ENCODE measurements at regions not wholly inside any gene's neighbourhood (a gene's known extent, or its start where the extent isn't known, plus 50 kb on each side); places are given as distances from the start of the nearest gene placed in this dataset.

- no peak for TF ChIP-seq EP300 (IDR thresholded peaks at IDR 0.05)
- no peak for TF ChIP-seq CTCF (IDR thresholded peaks at IDR 0.05)
- TF ChIP-seq POLR2A (IDR thresholded peaks at IDR 0.05), result no peak
- intact Hi-C loops (cut with DNase I), result no loop called here
- no peak overlapping the region for H3K4me3 ChIP-seq
- H3K36me3 ChIP-seq, result no peaks in the 10 kb centered on the region
- no peak for DNase-seq
- no peaks in the 10 kb centered on the region for H3K4me1 ChIP-seq (ENCODE audit: insufficient read depth)
- H3K27me3 ChIP-seq, result no peaks in the 10 kb centered on the region
- H3K27ac ChIP-seq, result no peak overlapping the region
- WGBS, 3 donors, result 64 to 96% (median 94%) methylated on average over 2 of the region's 2 CpGs
- no peaks in the 10 kb centered on the region for H3K9me3 ChIP-seq
Observed at GRCh38 chr3:156610154-156610553, 55.2 kb upstream of the SSR3 start.

GRCh38 chr3:156609546-156609945, 54.6 kb upstream of the SSR3 start:
- intact Hi-C loops (cut with DNase I), result loop anchor here in 1 of 4 donors (2.0 kb wide), 1 partner anchor 65 kb away; the partner anchor contains the start of gene TIPARP
- no peak for DNase-seq
- Histone ChIP-seq H3K9me3 (no peaks in the 10 kb centered on the region), H3K27ac (no peak overlapping the region), H3K4me1 (ENCODE audit: insufficient read depth) (no peaks in the 10 kb centered on the region), H3K36me3 (no peaks in the 10 kb centered on the region), H3K27me3 (no peaks in the 10 kb centered on the region), H3K4me3 (no peak overlapping the region)
- no peak for TF ChIP-seq EP300 (IDR thresholded peaks at IDR 0.05)
- TF ChIP-seq POLR2A (IDR thresholded peaks at IDR 0.05), result no peak
- TF ChIP-seq CTCF (IDR thresholded peaks at IDR 0.05), result no peak

GRCh38 chr3:156608601-156609514, 53.9 kb upstream of the SSR3 start:
- H3K27me3 ChIP-seq, result no peaks in the 10 kb centered on the region
- H3K27ac ChIP-seq, result no peak overlapping the region
- H3K4me3 ChIP-seq, result no peak overlapping the region
- 80 to 90% (median 90%) methylated on average over 9 of the region's 9 CpGs for WGBS, 3 donors
- no peaks in the 10 kb centered on the region for H3K36me3 ChIP-seq
- intact Hi-C loops (cut with DNase I), result loop anchor here in 1 of 4 donors (2.0 kb wide), 1 partner anchor 66 kb away; the partner anchor contains the start of gene TIPARP
- no peaks in the 10 kb centered on the region for H3K4me1 ChIP-seq (ENCODE audit: insufficient read depth)
- no peak for DNase-seq
- no peaks in the 10 kb centered on the region for H3K9me3 ChIP-seq
- no peak for TF ChIP-seq EP300 (IDR thresholded peaks at IDR 0.05)
- TF ChIP-seq POLR2A (IDR thresholded peaks at IDR 0.05), result no peak
- no peak for TF ChIP-seq CTCF (IDR thresholded peaks at IDR 0.05)

GRCh38 chr3:156606729-156607128, 51.8 kb upstream of the SSR3 start:
- H3K27me3 ChIP-seq, result no peaks in the 10 kb centered on the region
- TF ChIP-seq CTCF (IDR thresholded peaks at IDR 0.05) (no peak), EP300 (IDR thresholded peaks at IDR 0.05) (no peak)
- WGBS, 3 donors, result 87 to 89% (median 87%) methylated on average over 4 of the region's 4 CpGs
- no peaks in the 10 kb centered on the region for H3K36me3 ChIP-seq
- no peaks in the 10 kb centered on the region for H3K4me1 ChIP-seq (ENCODE audit: insufficient read depth)
- DNase-seq, result no peak
- intact Hi-C loops (cut with DNase I), result loop anchor here in 1 of 4 donors (2.0 kb wide), 1 partner anchor 68 kb away; the partner anchor contains the start of gene TIPARP
- no peaks in the 10 kb centered on the region for H3K9me3 ChIP-seq
- H3K27ac ChIP-seq, result no peak overlapping the region
- no peak overlapping the region for H3K4me3 ChIP-seq

Measured in ovary (tissue), 7 donors.